GM12892 (cell line): ENCODE measurements at regions not wholly inside any gene's neighbourhood (a gene's known extent, or its start where the extent isn't known, plus 50 kb on each side); places are given as distances from the start of the nearest gene placed in this dataset.

Experiments
- POLR2A ChIP-seq: IDR thresholded peaks from 2 replicates; pipeline ENCODE4 v1.6.1; 2011; ENCODE audit warnings: low read depth, low read length, control low read depth
- POLR2AphosphoS5 ChIP-seq: IDR thresholded peaks from 2 replicates; pipeline ENCODE4 v1.6.1; 2011; ENCODE audit warnings: low read depth, low read length, control low read depth
- TAF1 ChIP-seq: IDR thresholded peaks from 2 replicates; pipeline ENCODE4 v1.6.1; 2011; ENCODE audit warnings: low read depth, mild to moderate bottlenecking, control low read depth, low read length, borderline replicate concordance

DNA sequence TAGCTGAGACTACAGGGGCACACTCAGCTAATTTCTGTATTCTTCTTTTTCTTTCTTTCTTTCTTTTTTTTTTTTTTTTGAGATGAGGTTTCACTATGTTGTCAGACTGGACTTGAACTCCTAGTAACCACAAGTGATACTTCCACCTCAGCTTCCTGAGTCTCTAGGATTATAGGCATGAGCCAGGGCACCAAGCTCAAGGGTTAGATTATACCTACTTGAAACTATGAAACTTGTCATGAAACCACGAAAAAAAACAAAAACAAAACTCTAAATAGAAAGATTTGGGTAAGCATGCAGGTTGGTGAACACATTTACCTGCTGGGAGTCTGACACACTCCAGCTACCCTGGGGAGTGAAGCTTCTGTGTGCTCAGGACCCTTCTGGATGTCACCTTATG, 2250.4 kb downstream of the MRPL39 start:
- TF ChIP-seq POLR2AphosphoS5 (no peak), POLR2A (no peak), TAF1 (no peak)
